ENCODE measurements at regions not wholly inside any gene's neighbourhood (a gene's known extent, or its start where the extent isn't known, plus 50 kb on each side); places are given as distances from the start of the nearest gene placed in this dataset.

DNA sequence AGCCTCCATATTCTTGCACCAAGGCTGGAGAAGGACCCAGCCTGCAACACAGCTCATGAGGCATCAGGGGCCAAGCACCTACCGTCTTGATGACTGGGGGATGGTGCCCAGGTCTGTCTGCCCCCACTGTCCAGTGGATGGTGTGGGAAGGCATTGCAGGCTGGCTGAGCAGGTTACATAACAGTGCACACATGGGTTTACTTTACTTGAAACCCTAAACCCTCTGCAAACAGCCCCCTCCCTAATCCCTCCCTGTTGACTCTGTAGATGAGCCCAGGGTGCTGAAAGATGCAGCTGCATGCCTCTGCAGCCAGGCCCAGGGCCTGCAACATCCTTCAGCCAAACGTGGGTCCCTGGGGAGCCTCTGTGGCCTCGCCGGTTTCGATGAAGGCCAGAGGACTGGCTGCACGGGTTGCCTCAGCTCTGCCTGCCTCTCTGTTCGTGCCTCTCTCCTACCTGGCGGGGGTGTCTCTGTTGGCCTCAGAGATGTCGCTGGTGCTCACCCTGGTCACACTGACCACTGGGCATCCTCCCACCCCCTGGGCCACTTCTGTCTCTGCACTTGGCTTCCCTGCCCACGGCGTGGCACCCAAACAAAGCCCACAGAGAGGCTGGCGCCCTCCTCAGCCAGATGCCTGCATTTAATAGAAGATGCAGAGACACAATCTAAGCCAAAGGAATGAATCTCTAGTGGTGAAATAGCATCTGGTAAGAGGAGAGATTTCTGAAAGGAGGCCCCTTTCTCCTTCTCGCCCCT lies 95.1 kb downstream of the METRNL start:
- peaks cover 7% of the 10 kb centered on the region for H3K4me1 ChIP-seq (ENCODE audit: control insufficient read depth, insufficient read depth, low read length)
- no peak overlapping the region for H3K27ac ChIP-seq (ENCODE audit: low read length)
- no peaks in the 10 kb centered on the region for H3K36me3 ChIP-seq (ENCODE audit: control insufficient read depth in 2 of 2, insufficient read depth in 2 of 2, low read length in 2 of 2)
- H3K9ac ChIP-seq (ENCODE audit: low read length in 2 of 2): no peak overlapping the region
- H3K9me3 ChIP-seq (ENCODE audit: control insufficient read depth in 2 of 2, low read length in 2 of 2): no peaks in the 10 kb centered on the region
- H3K4me3 ChIP-seq (ENCODE audit: low read length in 2 of 2): no peak overlapping the region
- peaks cover 0 to 2% of the 10 kb centered on the region in 2 donors for H3K27me3 ChIP-seq (ENCODE audit: control insufficient read depth in 1 of 2, insufficient read depth in 2 of 2, low read length in 2 of 2)

DNA sequence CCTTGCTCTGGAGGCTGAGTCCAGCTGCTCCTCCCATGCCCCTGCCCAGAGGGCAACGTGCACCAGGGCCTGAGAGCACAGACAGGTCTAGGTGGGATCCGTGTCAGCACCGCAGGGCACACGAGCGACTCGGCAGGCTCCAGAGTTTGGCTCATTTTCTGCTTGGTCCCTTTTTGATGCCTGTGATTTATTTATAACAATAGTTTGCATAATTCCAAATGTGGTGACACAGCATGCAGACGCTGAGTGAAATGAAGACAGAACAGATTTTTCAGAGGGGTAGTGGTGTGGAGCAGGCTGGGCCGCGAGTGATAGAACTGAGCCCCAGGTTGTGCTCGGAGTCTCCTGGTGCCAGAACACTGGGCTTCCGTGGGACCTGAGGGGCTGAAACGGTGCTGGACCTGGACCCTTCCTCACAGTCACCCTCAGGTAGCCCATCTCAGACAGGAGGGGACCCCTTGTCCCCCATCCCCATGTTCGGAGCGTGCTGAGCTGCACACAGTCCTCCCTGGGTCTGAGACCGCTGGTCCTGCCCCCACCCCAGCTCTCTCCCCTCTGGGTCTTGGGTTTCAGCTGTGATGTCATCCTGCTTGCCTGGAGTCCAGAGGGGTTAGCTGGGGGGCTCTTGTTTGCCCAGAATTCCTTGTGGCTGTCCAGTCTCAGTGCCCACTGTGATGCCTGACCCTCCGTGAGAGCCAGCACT lies 95.9 kb downstream of the METRNL start:
- H3K9me3 ChIP-seq (ENCODE audit: control insufficient read depth in 2 of 2, low read length in 2 of 2): no peaks in the 10 kb centered on the region
- H3K27me3 ChIP-seq (ENCODE audit: control insufficient read depth in 1 of 2, insufficient read depth in 2 of 2, low read length in 2 of 2): peaks cover 0 to 2% of the 10 kb centered on the region in 2 donors
- H3K4me3 ChIP-seq (ENCODE audit: low read length in 2 of 2): no peak overlapping the region
- H3K27ac ChIP-seq (ENCODE audit: low read length): no peak overlapping the region
- no peak overlapping the region for H3K9ac ChIP-seq (ENCODE audit: low read length in 2 of 2)
- peaks cover 10% of the 10 kb centered on the region for H3K4me1 ChIP-seq (ENCODE audit: control insufficient read depth, insufficient read depth, low read length)
- no peaks in the 10 kb centered on the region for H3K36me3 ChIP-seq (ENCODE audit: control insufficient read depth in 2 of 2, insufficient read depth in 2 of 2, low read length in 2 of 2)

DNA sequence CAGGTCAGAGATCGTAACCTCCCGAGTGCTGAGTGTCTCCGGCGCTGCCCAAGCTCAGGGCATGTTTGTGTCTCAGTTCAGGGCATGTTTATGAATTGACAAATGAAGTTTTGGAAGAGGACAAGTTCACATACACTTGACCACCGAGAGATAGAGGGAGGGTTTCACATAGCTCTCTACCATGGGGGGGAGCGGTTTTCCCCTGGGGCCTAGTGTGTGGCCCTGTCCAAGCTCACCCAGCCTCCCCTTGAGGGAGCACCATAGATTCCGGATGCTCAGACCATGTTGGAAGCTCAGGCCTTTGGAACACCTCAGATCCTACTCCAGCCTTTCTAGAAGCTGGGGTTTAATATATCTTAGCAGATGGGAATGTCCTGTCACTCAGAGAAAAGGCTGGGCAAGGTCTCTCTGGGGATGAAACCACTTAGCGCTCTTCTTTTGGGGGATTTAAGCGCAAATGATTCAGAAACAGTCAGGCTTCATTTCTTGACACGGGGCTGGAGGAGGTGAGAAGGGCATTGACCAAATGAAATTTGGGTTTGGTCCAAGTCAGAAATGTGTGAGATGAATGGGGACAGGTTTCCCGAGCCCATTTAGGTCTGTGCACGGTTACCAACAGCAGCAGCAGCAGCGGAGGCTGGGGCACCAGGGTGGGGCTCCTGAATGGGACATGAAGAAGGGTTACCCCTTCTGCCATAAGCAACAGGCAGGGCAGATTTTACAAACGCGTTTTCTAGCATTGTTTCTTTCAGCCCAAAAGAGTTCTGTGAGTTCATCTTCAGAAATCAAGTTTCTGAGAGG lies 96.6 kb downstream of the METRNL start:
- no peak overlapping the region for H3K9ac ChIP-seq (ENCODE audit: low read length in 2 of 2)
- H3K4me3 ChIP-seq (ENCODE audit: low read length in 2 of 2): no peak overlapping the region
- peaks cover 0 to 2% of the 10 kb centered on the region in 2 donors for H3K27me3 ChIP-seq (ENCODE audit: control insufficient read depth in 1 of 2, insufficient read depth in 2 of 2, low read length in 2 of 2)
- no peak overlapping the region for H3K27ac ChIP-seq (ENCODE audit: low read length)
- H3K4me1 ChIP-seq (ENCODE audit: control insufficient read depth, insufficient read depth, low read length): peaks cover 10% of the 10 kb centered on the region
- no peaks in the 10 kb centered on the region for H3K9me3 ChIP-seq (ENCODE audit: control insufficient read depth in 2 of 2, low read length in 2 of 2)
- no peaks in the 10 kb centered on the region for H3K36me3 ChIP-seq (ENCODE audit: control insufficient read depth in 2 of 2, insufficient read depth in 2 of 2, low read length in 2 of 2)

DNA sequence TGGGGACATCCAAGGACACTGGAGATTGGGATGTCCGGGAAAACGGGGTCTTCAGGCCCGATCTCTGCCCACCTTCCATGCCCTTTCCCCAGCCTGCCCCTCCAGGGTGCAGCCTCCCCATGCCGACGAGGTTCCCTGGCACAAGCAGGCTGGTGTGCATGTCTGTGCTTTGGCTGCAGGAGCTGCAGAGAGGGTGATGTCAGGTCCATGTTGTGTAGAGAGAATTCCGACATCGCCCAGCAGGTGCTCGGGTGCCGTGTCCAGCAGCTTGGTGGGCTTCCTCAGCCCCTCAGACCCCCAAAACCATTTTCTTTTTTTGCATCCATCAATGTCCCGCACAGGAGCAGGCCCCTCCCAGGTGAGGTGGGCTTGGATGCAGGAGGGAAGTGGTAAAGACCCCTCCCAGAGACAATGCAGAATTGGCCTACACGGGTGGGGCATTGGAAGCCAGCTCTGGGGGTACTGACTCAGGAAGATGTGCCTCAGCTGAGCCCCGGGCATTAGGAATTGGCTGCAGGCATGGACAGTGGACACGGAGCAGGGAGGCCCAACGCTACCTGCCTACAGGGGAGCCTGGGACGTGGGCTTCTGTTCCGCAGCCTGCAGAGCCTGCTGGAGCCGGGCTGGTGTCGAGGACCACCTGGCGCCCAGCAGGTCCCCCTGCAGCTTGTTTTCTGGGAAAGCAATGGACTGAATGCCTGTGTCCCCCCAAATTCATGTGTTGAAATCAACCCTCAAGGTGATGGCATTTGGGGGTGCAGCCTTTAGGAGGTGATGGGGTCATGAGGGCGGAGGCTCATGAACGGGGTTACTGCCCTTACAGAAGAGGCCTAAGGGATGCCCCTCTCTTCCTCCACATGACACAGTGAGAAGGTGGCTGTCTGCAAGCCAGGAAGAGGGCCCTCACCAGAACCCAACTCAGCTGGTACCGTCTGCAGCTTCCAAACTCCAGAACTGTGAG lies 97.5 kb downstream of the METRNL start:
- Histone ChIP-seq H3K9me3 (ENCODE audit: control insufficient read depth in 2 of 2, low read length in 2 of 2) (no peaks in the 10 kb centered on the region), H3K27ac (ENCODE audit: low read length) (no peak overlapping the region), H3K9ac (ENCODE audit: low read length in 2 of 2) (no peak overlapping the region), H3K27me3 (ENCODE audit: control insufficient read depth in 1 of 2, insufficient read depth in 2 of 2, low read length in 2 of 2) (peaks cover 0 to 2% of the 10 kb centered on the region in 2 donors), H3K4me3 (ENCODE audit: low read length in 2 of 2) (no peak overlapping the region), H3K36me3 (ENCODE audit: control insufficient read depth in 2 of 2, insufficient read depth in 2 of 2, low read length in 2 of 2) (no peaks in the 10 kb centered on the region), H3K4me1 (ENCODE audit: control insufficient read depth, insufficient read depth, low read length) (peaks cover 10% of the 10 kb centered on the region)

DNA sequence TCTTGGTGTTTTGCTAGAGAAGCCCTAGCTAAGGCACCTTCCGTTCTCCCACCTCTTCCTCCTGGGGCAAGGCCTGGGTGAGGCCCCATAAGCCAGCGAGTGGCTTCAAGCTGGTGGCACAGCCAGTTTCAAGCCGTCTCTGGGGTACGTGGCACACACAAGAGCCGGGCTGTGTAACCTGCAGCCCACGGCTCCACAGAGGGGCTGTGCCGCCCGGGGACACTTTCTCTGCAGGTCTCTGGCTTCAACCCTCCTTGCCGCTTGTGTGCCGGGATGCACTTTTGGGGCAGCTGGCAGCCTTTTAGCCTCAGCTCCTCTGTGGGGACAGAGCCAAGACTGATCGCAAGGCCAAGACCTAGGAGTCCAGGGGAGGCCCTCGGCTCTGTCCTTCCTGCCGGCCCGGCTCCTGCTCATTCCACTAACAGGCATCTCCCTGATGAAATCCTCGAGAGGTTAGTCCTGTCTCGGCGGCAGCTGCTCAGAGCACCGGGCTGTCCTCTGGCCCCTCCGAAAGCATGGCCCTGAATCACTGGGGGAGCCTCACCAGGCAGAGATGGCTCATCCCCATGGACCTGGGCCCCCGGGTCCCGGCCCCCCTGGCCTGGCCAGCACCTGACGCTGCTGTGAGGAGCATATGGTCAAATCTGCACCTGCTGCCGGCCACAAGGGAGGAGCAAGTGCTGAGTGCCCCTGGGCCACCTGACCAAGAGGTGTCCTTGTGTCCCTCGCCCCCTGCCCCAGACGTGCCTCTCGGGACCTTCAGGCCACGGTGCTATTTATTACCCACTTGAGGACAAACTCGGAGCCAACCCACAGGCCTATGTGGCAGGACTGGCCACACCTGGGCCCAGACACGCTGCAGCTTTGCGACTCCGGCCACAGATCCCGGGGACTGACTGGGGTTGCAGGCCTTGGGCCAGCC lies 98.5 kb downstream of the METRNL start:
- Histone ChIP-seq H3K4me1 (ENCODE audit: control insufficient read depth, insufficient read depth, low read length) (peaks cover 10% of the 10 kb centered on the region), H3K27me3 (ENCODE audit: control insufficient read depth in 1 of 2, insufficient read depth in 2 of 2, low read length in 2 of 2) (no peaks in the 10 kb centered on the region), H3K9ac (ENCODE audit: low read length in 2 of 2) (no peak overlapping the region), H3K9me3 (ENCODE audit: control insufficient read depth in 2 of 2, low read length in 2 of 2) (no peaks in the 10 kb centered on the region), H3K36me3 (ENCODE audit: control insufficient read depth in 2 of 2, insufficient read depth in 2 of 2, low read length in 2 of 2) (no peaks in the 10 kb centered on the region), H3K27ac (ENCODE audit: low read length) (no peak overlapping the region), H3K4me3 (ENCODE audit: low read length in 2 of 2) (no peak overlapping the region)

DNA sequence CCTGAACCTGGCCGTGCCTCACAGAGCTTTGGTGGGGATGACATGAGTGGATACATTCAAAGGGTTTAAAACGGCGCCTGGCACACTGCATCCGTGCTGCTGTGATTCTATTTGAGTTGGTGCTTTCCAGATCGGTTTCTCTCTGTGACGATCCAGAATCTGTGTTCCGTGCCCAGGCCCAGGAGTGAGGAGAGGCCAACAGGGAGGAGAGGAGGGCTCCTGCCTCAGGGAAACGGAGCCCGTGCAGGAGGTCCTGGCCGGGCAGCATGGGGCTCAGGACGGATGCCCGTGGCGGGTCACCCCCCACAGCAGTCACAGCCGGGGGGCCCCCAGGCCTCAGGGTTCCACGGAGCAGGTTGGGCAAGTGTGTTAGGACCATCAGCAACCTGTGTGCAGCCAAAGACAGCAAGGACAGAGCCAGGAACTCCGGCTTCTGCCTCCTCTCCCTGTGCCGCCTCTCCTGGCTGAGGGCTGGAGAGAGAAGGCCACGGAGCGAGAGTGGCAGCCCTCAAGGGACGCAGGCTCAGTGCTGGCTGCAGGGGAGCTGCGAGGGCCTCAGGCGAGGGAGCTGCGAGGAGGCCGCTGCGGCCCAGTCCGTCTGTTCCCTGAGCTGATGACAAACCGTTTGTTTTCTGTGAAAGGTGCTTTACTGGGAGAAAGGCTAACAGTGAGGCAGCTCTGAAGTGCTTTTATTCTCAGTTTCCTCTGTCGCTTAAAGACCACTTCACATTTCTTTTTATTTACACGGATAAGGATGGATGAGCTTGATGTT lies 99.3 kb downstream of the METRNL start:
- Histone ChIP-seq H3K36me3 (ENCODE audit: control insufficient read depth in 2 of 2, insufficient read depth in 2 of 2, low read length in 2 of 2) (no peaks in the 10 kb centered on the region), H3K4me3 (ENCODE audit: low read length in 2 of 2) (no peak overlapping the region), H3K9ac (ENCODE audit: low read length in 2 of 2) (no peak overlapping the region), H3K27ac (ENCODE audit: low read length) (peak overlapping the region; percentile 53), H3K4me1 (ENCODE audit: control insufficient read depth, insufficient read depth, low read length) (peaks cover 13% of the 10 kb centered on the region), H3K27me3 (ENCODE audit: control insufficient read depth in 1 of 2, insufficient read depth in 2 of 2, low read length in 2 of 2) (no peaks in the 10 kb centered on the region), H3K9me3 (ENCODE audit: control insufficient read depth in 2 of 2, low read length in 2 of 2) (no peaks in the 10 kb centered on the region)

DNA sequence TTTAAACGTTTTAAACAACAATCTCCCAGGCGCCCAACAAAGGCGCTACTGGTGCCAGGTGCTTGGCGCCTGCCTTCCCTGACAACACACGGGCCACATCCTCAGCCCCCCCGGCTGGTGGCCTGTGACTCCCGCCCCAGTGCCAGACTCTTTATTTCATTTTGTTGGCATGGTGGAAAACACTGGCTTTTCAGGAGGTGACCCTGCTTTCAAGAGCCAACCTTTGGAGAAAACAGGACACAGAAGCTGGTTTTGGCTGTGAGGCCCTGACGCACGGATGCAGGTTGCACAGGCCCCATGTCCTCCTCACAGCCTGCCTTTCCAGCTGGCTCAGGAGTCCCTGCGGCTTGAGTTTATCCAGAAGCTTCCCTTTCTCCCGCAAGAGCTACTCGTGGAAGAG lies 100.0 kb downstream of the METRNL start:
- no peak overlapping the region for H3K4me3 ChIP-seq (ENCODE audit: low read length in 2 of 2)
- no peaks in the 10 kb centered on the region for H3K27me3 ChIP-seq (ENCODE audit: control insufficient read depth in 1 of 2, insufficient read depth in 2 of 2, low read length in 2 of 2)
- no peak overlapping the region for H3K9ac ChIP-seq (ENCODE audit: low read length in 2 of 2)
- H3K36me3 ChIP-seq (ENCODE audit: control insufficient read depth in 2 of 2, insufficient read depth in 2 of 2, low read length in 2 of 2): no peaks in the 10 kb centered on the region
- H3K9me3 ChIP-seq (ENCODE audit: control insufficient read depth in 2 of 2, low read length in 2 of 2): no peaks in the 10 kb centered on the region
- peak overlapping the region; percentile 53 for H3K27ac ChIP-seq (ENCODE audit: low read length)
- H3K4me1 ChIP-seq (ENCODE audit: control insufficient read depth, insufficient read depth, low read length): peaks cover 16% of the 10 kb centered on the region

DNA sequence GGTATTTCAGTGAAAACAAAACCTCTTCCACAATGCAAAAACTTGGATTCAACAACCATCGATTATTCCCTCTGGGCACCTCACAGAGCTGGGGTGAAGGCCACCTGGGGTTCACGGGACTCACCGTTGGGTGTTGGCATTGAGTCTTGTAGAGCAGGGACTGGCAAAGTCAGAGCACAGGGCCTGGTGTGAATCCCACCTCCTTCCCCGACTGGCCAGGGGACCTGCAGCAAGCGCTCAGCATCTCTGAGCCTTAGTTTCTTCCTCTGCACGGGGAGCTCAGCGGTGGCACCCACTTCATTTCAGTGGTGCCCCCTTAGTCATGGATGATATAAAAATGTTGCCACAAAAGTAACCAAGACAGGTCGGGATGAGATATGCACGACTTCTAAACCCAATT lies 100.4 kb downstream of the METRNL start:
- Histone ChIP-seq H3K4me3 (ENCODE audit: low read length in 2 of 2) (no peak overlapping the region), H3K27ac (ENCODE audit: low read length) (peak overlapping the region; percentile 31), H3K9me3 (ENCODE audit: control insufficient read depth in 2 of 2, low read length in 2 of 2) (no peaks in the 10 kb centered on the region), H3K36me3 (ENCODE audit: control insufficient read depth in 2 of 2, insufficient read depth in 2 of 2, low read length in 2 of 2) (no peaks in the 10 kb centered on the region), H3K27me3 (ENCODE audit: control insufficient read depth in 1 of 2, insufficient read depth in 2 of 2, low read length in 2 of 2) (no peaks in the 10 kb centered on the region), H3K9ac (ENCODE audit: low read length in 2 of 2) (no peak overlapping the region), H3K4me1 (ENCODE audit: control insufficient read depth, insufficient read depth, low read length) (peaks cover 16% of the 10 kb centered on the region)
